GM21786 (cell line): ENCODE measurements at regions not wholly inside any gene's neighbourhood (a gene's known extent, or its start where the extent isn't known, plus 50 kb on each side); places are given as distances from the start of the nearest gene placed in this dataset.
"Not testable (repeated sequence)": the region's sequence is repeated elsewhere in the genome, so short reads cannot be mapped to it uniquely, and the experiment has no call there.

Source experiments
- ATAC-seq: cut with Tn5 transposase; IDR thresholded peaks from one replicate; pipeline ENCODE4 v1.9.1; 2021; ENCODE audit not compliant: unreplicated experiment

- ATAC-seq: no peak
Measured at GRCh38 chr12:46711756-46712155, 114.0 kb downstream of the SLC38A4 start.

- no peak for ATAC-seq
Measured at GRCh38 chr12:46710125-46710743, 115.6 kb downstream of the SLC38A4 start.

GRCh38 chr12:46702581-46703344, 123.0 kb downstream of the SLC38A4 start:
- ATAC-seq: no peak

- ATAC-seq: no peak
Measured at GRCh38 chr12:46701356-46701755, 124.4 kb downstream of the SLC38A4 start.

GRCh38 chr12:46699986-46700385, 125.8 kb downstream of the SLC38A4 start:
- ATAC-seq: no peak

GRCh38 chr12:46698003-46698402, 127.8 kb downstream of the SLC38A4 start:
- ATAC-seq: no peak

- ATAC-seq: no peak
Measured at GRCh38 chr12:46693518-46693917, 132.3 kb downstream of the SLC38A4 start.

GRCh38 chr12:46693034-46693433, 132.8 kb downstream of the SLC38A4 start:
- no peak for ATAC-seq

- ATAC-seq: no peak
Measured at GRCh38 chr12:46692606-46693005, 133.2 kb downstream of the SLC38A4 start.

GRCh38 chr12:46686267-46686942, 139.4 kb downstream of the SLC38A4 start:
- ATAC-seq: no peak

- not testable (repeated sequence) for ATAC-seq
Measured at GRCh38 chr12:46684243-46684642, 141.6 kb downstream of the SLC38A4 start.

GRCh38 chr12:46682148-46682547, 143.6 kb downstream of the SLC38A4 start:
- no peak for ATAC-seq

GRCh38 chr12:46680506-46680905, 145.3 kb downstream of the SLC38A4 start:
- ATAC-seq: no peak

GRCh38 chr12:46679754-46680153, 146.0 kb downstream of the SLC38A4 start:
- ATAC-seq: no peak

- ATAC-seq: no peak
Measured at GRCh38 chr12:46678426-46678825, 147.4 kb downstream of the SLC38A4 start.

- no peak for ATAC-seq
Measured at GRCh38 chr12:46677749-46678148, 148.0 kb downstream of the SLC38A4 start.

GRCh38 chr12:46676797-46677520, 148.8 kb downstream of the SLC38A4 start:
- no peak for ATAC-seq

GRCh38 chr12:46676396-46676795, 149.4 kb downstream of the SLC38A4 start:
- no peak for ATAC-seq

- ATAC-seq: no peak
Measured at GRCh38 chr12:46675736-46676135, 150.1 kb downstream of the SLC38A4 start.

GRCh38 chr12:46674800-46675199, 151.0 kb downstream of the SLC38A4 start:
- no peak for ATAC-seq

GRCh38 chr12:46674129-46674528, 151.7 kb downstream of the SLC38A4 start:
- no peak for ATAC-seq
